ENCODE measurements at regions not wholly inside any gene's neighbourhood (a gene's known extent, or its start where the extent isn't known, plus 50 kb on each side); places are given as distances from the start of the nearest gene placed in this dataset.

GRCh38 chr14:82270286-82270685 is 736.6 kb upstream of the SEL1L start:
- POLR2A ChIA-PET = no interaction called here
- ATAC-seq = no peak

DNA sequence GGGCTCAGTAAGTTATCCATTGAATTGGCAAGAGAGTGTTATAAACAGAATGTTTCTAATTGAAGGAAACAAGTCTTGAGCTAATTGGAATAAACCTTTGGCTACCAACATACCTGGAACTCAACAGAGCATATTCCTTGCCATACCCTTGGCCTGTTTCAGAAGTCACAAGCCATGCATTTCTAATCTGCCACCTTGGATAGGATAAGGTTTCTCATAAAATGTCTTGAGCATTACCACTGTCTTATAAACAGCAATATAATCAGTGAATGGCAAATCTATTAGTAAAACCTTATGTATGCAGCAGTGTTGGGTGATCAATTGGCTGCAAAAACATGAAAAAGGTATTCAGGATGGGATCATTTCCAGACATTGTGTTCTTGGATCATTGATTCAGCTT is 765.2 kb upstream of the SEL1L start:
- Histone ChIP-seq H3K4me2 (no peak overlapping the region), H3K4me3 (no peak overlapping the region), H3K9me3 (no peaks in the 10 kb centered on the region), H3K4me1 (no peaks in the 10 kb centered on the region), H3K27ac (no peak overlapping the region)
- POLR2A ChIA-PET = no interaction called here
- ATAC-seq (no peak), DNase-seq (ENCODE audit: low read depth in 1 of 2, low spot score in 1 of 2) (no peak), FAIRE-seq (no peak)
- CTCF ChIA-PET = no interaction called here
- TF ChIP-seq SMC3 (IDR thresholded peaks at IDR 0.05) (no peak), FOSB (CRISPR knock-in tag; IDR thresholded peaks at IDR 0.05) (no peak), REST (IDR thresholded peaks at IDR 0.05) (no peak), ZNF302 (CRISPR knock-in tag; IDR thresholded peaks at IDR 0.05) (no peak), TFCP2L1 (CRISPR knock-in tag; IDR thresholded peaks at IDR 0.05) (no peak), ZFP36 (IDR thresholded peaks at IDR 0.05; ENCODE audit: borderline replicate concordance, partially characterized antibody) (no peak), RCOR1 (IDR thresholded peaks at IDR 0.05; ENCODE audit: low read depth, low read length) (no peak), NPAS2 (CRISPR knock-in tag; IDR thresholded peaks at IDR 0.05; ENCODE audit: borderline replicate concordance) (no peak), EHMT2 (IDR thresholded peaks at IDR 0.05; ENCODE audit: low read depth) (no peak), HOXB5 (CRISPR knock-in tag; IDR thresholded peaks at IDR 0.05) (no peak), EHF (CRISPR knock-in tag; IDR thresholded peaks at IDR 0.05) (no peak), EP300 (IDR thresholded peaks at IDR 0.05) (no peak), NFE2L2 (conservative IDR thresholded peaks at IDR 0.05; ENCODE audit: low read length) (no peak), ZC3H11A (IDR thresholded peaks at IDR 0.05) (no peak), GATA3 (IDR thresholded peaks at IDR 0.05; ENCODE audit: borderline replicate concordance) (no peak)
- TF ChIP-seq, protein P1, sequence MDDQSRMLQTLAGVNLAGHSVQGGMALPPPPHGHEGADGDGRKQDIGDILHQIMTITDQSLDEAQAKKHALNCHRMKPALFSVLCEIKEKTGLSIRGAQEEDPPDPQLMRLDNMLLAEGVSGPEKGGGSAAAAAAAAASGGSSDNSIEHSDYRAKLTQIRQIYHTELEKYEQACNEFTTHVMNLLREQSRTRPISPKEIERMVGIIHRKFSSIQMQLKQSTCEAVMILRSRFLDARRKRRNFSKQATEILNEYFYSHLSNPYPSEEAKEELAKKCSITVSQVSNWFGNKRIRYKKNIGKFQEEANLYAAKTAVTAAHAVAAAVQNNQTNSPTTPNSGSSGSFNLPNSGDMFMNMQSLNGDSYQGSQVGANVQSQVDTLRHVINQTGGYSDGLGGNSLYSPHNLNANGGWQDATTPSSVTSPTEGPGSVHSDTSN (IDR thresholded peaks at IDR 0.05) = no peak

More at GRCh38 chr14:82270286-82270685, 736.6 kb upstream of the SEL1L start:
- Histone ChIP-seq H3K9me3 (no peaks in the 10 kb centered on the region; the same call in 2 of the 3 replicates), H3K4me2 (no peak overlapping the region), H3K27ac (no peak overlapping the region), H3K4me3 (no peak overlapping the region), H3K4me1 (no peaks in the 10 kb centered on the region)
- no peak for DNase-seq (ENCODE audit: low read depth in 1 of 2, low spot score in 1 of 2)
- TF ChIP-seq CHD2 (IDR thresholded peaks at IDR 0.05; ENCODE audit: low read length, partially characterized antibody) = no peak
- no peak for TF ChIP-seq MAFK (IDR thresholded peaks at IDR 0.05; ENCODE audit: partially characterized antibody)
- no peak for TF ChIP-seq POLR2AphosphoS2 (conservative IDR thresholded peaks at IDR 0.05; ENCODE audit: low read length)
- TF ChIP-seq, protein P2, sequence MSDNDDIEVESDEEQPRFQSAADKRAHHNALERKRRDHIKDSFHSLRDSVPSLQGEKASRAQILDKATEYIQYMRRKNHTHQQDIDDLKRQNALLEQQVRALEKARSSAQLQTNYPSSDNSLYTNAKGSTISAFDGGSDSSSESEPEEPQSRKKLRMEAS (IDR thresholded peaks at IDR 0.05) = no peak
- no peak for TF ChIP-seq CBX8 (IDR thresholded peaks at IDR 0.05)
- no peak for TF ChIP-seq EHF (CRISPR knock-in tag; IDR thresholded peaks at IDR 0.05)
- TF ChIP-seq CEBPB (IDR thresholded peaks at IDR 0.05) = no peak
- no peak for TF ChIP-seq HOXB13 (CRISPR knock-in tag; IDR thresholded peaks at IDR 0.05; ENCODE audit: low read depth)
- TF ChIP-seq JUN (IDR thresholded peaks at IDR 0.05) = no peak
- no peak for TF ChIP-seq NFE2L2 (conservative IDR thresholded peaks at IDR 0.05; ENCODE audit: low read length)
- TF ChIP-seq FOSL2 (IDR thresholded peaks at IDR 0.05) = no peak
- no peak for TF ChIP-seq FOSL2 (CRISPR knock-in tag; IDR thresholded peaks at IDR 0.05)
- TF ChIP-seq HEYL (CRISPR knock-in tag; IDR thresholded peaks at IDR 0.05) = no peak
- no peak for TF ChIP-seq CBX2 (IDR thresholded peaks at IDR 0.05; ENCODE audit: borderline replicate concordance, low read depth)
- no peak for FAIRE-seq
- CTCF ChIA-PET = no interaction called here
